ENCODE measurements at regions not wholly inside any gene's neighbourhood (a gene's known extent, or its start where the extent isn't known, plus 50 kb on each side); places are given as distances from the start of the nearest gene placed in this dataset.

DNA sequence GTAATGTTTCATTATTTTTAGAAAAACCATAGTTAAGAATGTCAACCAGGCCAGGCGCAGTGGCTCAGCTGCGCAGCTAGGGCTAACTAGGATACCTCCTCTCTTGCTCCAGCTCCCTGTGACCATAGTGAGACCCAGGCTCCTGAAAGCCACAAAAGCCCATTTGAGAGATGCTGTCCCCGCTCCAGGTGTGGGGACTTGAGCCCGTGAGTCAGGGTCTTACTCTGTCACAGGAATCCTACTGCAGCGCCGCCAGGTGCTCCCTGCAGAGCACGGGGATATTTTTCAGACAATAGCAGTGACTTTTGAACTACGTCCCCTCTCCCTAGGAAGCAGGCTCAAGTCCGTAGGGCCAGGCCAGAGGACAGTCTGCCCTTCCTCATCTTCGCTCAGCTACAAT lies 75.6 kb upstream of the NRBF2 start:
- TF ChIP-seq, protein P1, sequence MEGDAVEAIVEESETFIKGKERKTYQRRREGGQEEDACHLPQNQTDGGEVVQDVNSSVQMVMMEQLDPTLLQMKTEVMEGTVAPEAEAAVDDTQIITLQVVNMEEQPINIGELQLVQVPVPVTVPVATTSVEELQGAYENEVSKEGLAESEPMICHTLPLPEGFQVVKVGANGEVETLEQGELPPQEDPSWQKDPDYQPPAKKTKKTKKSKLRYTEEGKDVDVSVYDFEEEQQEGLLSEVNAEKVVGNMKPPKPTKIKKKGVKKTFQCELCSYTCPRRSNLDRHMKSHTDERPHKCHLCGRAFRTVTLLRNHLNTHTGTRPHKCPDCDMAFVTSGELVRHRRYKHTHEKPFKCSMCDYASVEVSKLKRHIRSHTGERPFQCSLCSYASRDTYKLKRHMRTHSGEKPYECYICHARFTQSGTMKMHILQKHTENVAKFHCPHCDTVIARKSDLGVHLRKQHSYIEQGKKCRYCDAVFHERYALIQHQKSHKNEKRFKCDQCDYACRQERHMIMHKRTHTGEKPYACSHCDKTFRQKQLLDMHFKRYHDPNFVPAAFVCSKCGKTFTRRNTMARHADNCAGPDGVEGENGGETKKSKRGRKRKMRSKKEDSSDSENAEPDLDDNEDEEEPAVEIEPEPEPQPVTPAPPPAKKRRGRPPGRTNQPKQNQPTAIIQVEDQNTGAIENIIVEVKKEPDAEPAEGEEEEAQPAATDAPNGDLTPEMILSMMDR (IDR thresholded peaks at IDR 0.05) = no peak

DNA sequence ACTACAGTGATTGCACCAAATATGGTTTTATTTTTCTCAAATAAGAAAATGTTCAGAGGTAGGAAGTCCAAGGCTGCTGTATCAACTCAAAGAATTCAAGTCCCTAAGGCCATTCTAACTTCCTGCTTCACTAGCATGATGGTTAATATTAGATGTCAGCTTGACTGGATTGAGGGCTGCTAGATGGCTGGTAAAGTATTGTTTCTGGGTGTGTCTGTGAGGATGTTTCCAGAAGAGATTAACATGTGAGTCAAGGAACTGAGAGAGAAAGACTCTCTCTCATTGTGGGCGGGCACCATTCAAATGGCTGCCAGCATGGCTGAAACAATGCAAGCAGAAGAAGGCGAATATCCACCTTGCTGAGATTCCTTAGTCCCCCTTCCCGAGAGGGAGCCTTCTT lies 77.4 kb upstream of the NRBF2 start:
- TF ChIP-seq, protein P1 (IDR thresholded peaks at IDR 0.05) = no peak

DNA sequence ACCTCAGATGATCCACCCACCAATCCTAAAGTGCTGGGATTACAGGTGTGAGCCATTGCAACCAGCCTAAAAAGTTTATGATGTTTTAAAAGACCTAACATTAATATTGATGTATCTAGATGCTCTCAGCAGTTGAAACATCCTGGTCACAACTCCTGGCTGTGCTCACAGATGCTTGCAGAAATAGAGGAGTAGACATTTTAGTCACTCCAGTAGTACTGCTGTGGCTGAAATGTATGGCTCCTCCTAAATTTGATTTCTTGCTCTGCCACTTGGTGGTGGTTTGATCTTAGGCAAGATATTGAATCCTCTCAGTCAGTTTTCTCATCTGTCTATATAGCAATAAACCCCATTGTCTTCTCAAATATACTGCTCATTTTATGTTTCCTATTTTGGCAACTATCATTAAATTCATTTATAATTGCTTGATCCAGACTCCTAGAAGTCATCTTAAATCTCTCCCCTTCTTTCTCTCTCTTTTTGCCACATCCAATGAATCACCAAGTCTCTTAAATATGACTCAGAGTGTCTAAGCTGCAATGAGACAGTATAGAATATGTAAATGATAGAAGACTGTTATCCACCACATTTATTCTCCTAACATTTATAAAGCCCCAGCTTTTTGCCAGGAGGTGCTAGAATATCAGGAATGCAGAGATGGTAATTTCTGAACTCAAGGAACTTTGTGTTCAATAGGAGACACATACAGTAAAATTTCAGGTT lies 78.1 kb upstream of the NRBF2 start:
- TF ChIP-seq, protein P1 (IDR thresholded peaks at IDR 0.05) = no peak

DNA sequence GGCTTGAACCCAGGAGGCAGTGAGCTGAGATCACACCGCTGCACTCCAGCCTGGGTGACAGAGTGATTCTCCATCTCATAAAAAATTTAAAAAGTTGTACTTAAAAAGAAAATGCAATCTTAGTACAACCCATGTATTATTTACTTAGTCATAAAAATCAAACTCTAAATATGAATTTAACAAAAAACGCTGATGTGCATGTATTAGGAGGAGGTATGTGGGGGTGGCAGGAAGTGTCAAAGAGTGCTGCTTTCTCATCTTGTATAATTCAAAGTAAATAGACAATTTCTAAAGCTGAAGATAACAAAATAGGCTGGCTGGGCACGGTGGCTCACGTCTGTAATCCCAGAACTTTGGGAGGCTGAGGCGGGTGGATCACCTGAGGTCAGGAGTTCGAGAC lies 81.0 kb upstream of the NRBF2 start:
- TF ChIP-seq, protein P1 (IDR thresholded peaks at IDR 0.05) = no peak

DNA sequence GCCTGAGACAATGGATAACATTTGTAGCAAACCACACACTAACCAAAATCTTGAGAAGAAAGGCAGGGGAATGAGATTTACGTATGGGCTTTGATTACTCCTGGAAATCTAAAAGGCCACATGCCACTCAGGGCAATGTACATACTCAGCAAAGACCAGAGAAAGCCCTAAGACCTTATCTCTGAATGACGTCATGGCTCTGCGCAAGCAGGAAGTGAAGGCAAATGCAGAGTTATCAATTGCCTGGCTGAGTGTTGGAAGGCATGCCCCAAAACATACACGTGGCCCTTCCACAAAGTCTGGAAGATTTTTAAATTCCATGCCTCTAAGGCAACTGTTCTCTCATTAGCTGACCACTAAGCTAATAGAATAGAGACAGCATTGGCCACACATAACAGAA lies 90.9 kb upstream of the NRBF2 start:
- TF ChIP-seq, protein P1 (IDR thresholded peaks at IDR 0.05) = no peak

DNA sequence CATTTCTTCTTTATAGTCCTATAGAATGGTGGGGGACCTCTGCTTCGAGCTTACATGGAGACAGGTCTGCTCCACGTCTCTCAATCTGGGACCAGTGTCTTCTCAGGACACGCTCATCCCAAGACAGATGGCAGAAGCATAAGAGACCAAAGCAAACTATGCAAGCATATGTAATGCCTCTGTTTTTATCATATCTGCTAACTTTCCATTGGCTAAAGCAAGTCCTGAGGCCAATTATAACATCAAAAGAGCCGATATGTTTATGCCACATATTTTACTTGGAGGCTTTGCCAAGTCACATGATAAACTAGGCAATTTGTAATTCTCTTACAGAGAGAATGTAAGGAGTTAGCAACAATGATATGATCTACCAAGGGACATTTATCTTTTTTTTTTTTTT lies 102.6 kb upstream of the NRBF2 start:
- TF ChIP-seq, protein P1 (IDR thresholded peaks at IDR 0.05) = no peak

DNA sequence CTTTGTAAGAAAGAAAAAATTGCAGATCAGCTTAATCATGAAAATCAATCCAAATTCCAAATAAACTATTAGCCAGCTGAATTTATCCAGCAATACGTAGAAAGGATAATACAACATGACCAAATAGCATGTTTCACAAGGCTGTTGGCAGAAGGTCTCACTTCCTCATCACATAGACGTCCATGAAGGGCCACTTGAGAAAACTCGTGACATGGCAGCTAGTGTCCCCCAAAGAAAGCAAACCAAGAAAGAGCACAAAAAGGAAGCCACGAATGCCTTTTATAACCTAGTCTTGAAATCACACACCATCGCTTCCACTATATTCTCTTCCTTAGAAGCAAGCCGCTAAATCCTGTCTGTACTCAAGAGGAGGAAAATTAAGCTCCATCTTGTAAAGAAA lies 105.6 kb upstream of the NRBF2 start:
- TF ChIP-seq, protein P1 (IDR thresholded peaks at IDR 0.05) = no peak

DNA sequence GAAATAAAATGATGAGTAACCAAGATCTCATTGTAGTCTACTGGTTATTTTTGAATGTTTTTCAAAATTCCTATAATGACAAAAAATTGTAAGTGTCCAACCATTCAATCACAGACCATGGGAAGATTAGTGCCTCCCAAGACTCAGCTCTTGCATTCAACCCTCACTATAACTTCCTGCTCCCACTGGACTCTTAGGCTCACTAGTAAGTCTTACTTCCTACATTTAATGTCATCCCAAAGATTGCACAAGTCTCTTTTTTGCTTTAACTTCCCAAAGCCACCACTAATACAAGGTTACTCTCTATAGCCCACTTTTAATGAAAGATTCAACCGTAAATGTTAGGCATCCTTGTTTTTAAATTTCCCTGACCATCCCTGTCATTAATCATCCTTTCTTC lies 111.9 kb upstream of the NRBF2 start:
- TF ChIP-seq, protein P1 (IDR thresholded peaks at IDR 0.05) = no peak

Data from LNCAP (cell line).